HCT116 (cell line): ENCODE measurements at regions not wholly inside any gene's neighbourhood (a gene's known extent, or its start where the extent isn't known, plus 50 kb on each side); places are given as distances from the start of the nearest gene placed in this dataset.

Source experiments
- ATAC-seq: fragments of 200-7000 bp; cut with Tn5 transposase; 2 replicates; pipeline ENCODE4 v1.9.1; 2020; ENCODE audit warnings: mild to moderate bottlenecking, moderate library complexity
- BruUV-seq: library from RNA; stranded (reverse); fragments of 400-500 nt; replicated peaks from 2 replicates; lab custom pipeline; 2021; lab: Mats Ljungman, UMichigan
- CTCF ChIA-PET: fragments of 300-600 bp; sonication (Branson Sonifier 250); formaldehyde crosslinking; loops from one replicate; lab custom pipeline; 2021; ENCODE audit warnings: antibody characterized with exemption; lab: Charles Lee
- POLR2A ChIA-PET: fragments of 300-600, 350-600 bp; sonication (Branson Sonifier 250); formaldehyde crosslinking; loops from one replicate; lab custom pipeline; 2021; ENCODE audit warnings: antibody characterized with exemption; lab: Charles Lee
- RAD21 ChIA-PET, 2 experiments: fragments of 300-600 bp; sonication (Branson Sonifier 250); formaldehyde crosslinking; loops; one replicate each; lab custom pipeline; 2023; ENCODE audit warnings: low total read pairs in 2 of 2; ENCODE audit not compliant: uncharacterized antibody in 2 of 2, unreplicated experiment in 2 of 2, low non-redundant PET in 1 of 2; lab: Charles Lee
- DNase-seq: peaks from one replicate; pipeline ENCODE4 v3.0.0-alpha.2; 2010; ENCODE audit warnings: low read depth, low spot score
- H2AFZ ChIP-seq: fragments of 200-600 bp; shearing (Covaris generic), sonication (generic); 2 replicates; pipeline ENCODE4 v1.6.1; 2017; ENCODE audit warnings: low read depth, mixed run types, mixed read lengths, antibody characterized with exemption, low read length; ENCODE audit not compliant: poor library complexity, severe bottlenecking
- H3K27ac ChIP-seq: 2 replicates; pipeline ENCODE4 v1.5.1; 2012; ENCODE audit warnings: low read depth, low read length
- H3K27me3 ChIP-seq: fragments of 200-600 bp; sonication (generic); 2 replicates; pipeline ENCODE4 v1.6.1; 2016; ENCODE audit warnings: mixed run types, low read length, mixed read lengths; ENCODE audit not compliant: insufficient read depth
- H3K36me3 ChIP-seq, 2 experiments: fragments of 200-500 bp in 1 of 2; fragments of 200-600 bp in 1 of 2; sonication (Bioruptor generic) in 1 of 2; sonication (generic) in 1 of 2; 2 replicates each; pipeline versions ENCODE4 v1.5.1 to v1.6.1; 2014 to 2016; ENCODE audit warnings: low read length in 2 of 2, inconsistent platforms in 1 of 2, mixed read lengths in 1 of 2, mixed run types in 1 of 2; ENCODE audit not compliant: insufficient read depth in 2 of 2, control insufficient read depth in 1 of 2
- H3K4me1 ChIP-seq, 2 experiments: fragments of 200-600 bp in 1 of 2; sonication (generic) in 1 of 2; 2 replicates each; pipeline versions ENCODE4 v1.5.1 to v1.6.1; 2012 to 2017; ENCODE audit warnings: low read length in 2 of 2, inconsistent platforms in 1 of 2, mild to moderate bottlenecking in 1 of 2, mixed read lengths in 1 of 2, mixed run types in 1 of 2, moderate library complexity in 1 of 2; ENCODE audit not compliant: insufficient read depth in 2 of 2, control insufficient read depth in 1 of 2
- H3K4me2 ChIP-seq: fragments of 200-600 bp; sonication (generic); 2 replicates; pipeline ENCODE4 v1.6.1; 2017; ENCODE audit warnings: mixed run types, low read length, mixed read lengths
- H3K4me3 ChIP-seq, 2 experiments: fragments of 200-600 bp in 1 of 2; sonication (generic) in 1 of 2; replicated peaks in 1 of 2; 2 replicates each; pipeline ENCODE4 v1.5.1; 2011 to 2016; ENCODE audit warnings: low read length in 2 of 2, control low read depth in 1 of 2, low read depth in 1 of 2, mild to moderate bottlenecking in 1 of 2, mixed read lengths in 1 of 2, mixed run types in 1 of 2
- H3K79me2 ChIP-seq: fragments of 200-600 bp; sonication (generic); 2 replicates; pipeline ENCODE4 v1.6.1; 2017; ENCODE audit warnings: mild to moderate bottlenecking, mixed run types, low read length, moderate library complexity, mixed read lengths; ENCODE audit not compliant: insufficient read depth
- H3K9ac ChIP-seq: fragments of 200-600 bp; sonication (generic); 2 replicates; pipeline ENCODE4 v1.6.1; 2016; ENCODE audit warnings: low read length, mixed read lengths
- H3K9me2 ChIP-seq: fragments of 200-600 bp; sonication (generic), shearing (Covaris generic); 2 replicates; pipeline ENCODE4 v1.6.1; 2017; ENCODE audit warnings: mixed run types, mild to moderate bottlenecking, moderate library complexity; ENCODE audit not compliant: insufficient read depth
- H3K9me3 ChIP-seq, 2 experiments: fragments of 200-500 bp in 1 of 2; fragments of 200-600 bp in 1 of 2; sonication (Bioruptor generic) in 1 of 2; sonication (generic) in 1 of 2; 2 replicates each; pipeline ENCODE4 v1.6.1; 2014 to 2017; ENCODE audit warnings: low read length in 2 of 2, mixed read lengths in 2 of 2, inconsistent platforms in 1 of 2, low read depth in 1 of 2, mild to moderate bottlenecking in 1 of 2, mixed run types in 1 of 2, moderate library complexity in 1 of 2; ENCODE audit not compliant: control insufficient read depth in 1 of 2, insufficient read depth in 1 of 2
- H4K20me1 ChIP-seq: fragments of 200-600 bp; sonication (generic), shearing (Covaris generic); 2 replicates; pipeline ENCODE4 v1.6.1; 2017; ENCODE audit warnings: mixed run types, mild to moderate bottlenecking, moderate library complexity; ENCODE audit not compliant: insufficient read depth
- ATF3 ChIP-seq: IDR thresholded peaks from 2 replicates; pipeline ENCODE4 v1.6.1; 2012
- CBX3 ChIP-seq: IDR thresholded peaks from 2 replicates; pipeline ENCODE4 v1.6.1; 2012; ENCODE audit warnings: low read depth
- CEBPB ChIP-seq: IDR thresholded peaks from 2 replicates; pipeline ENCODE4 v1.6.1; 2012; ENCODE audit warnings: low read depth
- EGR1 ChIP-seq: IDR thresholded peaks from 2 replicates; pipeline ENCODE4 v1.6.1; 2012; ENCODE audit warnings: low read depth
- EZH2 ChIP-seq: fragments of 200-600 bp; sonication (generic); IDR thresholded peaks from 2 replicates; pipeline ENCODE4 v1.6.1; 2017; ENCODE audit warnings: antibody characterized with exemption, mixed run types
- EZH2phosphoT487 ChIP-seq: fragments of 200-600 bp; IDR thresholded peaks from 2 replicates; pipeline ENCODE4 v1.6.1; 2018; ENCODE audit warnings: antibody characterized with exemption, borderline replicate concordance
- FOSL1 ChIP-seq: IDR thresholded peaks from 2 replicates; pipeline ENCODE4 v1.6.1; 2012; ENCODE audit warnings: low read depth
- JUND ChIP-seq: IDR thresholded peaks from 2 replicates; pipeline ENCODE4 v1.6.1; 2012
- POLR2A ChIP-seq: IDR thresholded peaks from 2 replicates; pipeline ENCODE4 v1.7.0; 2011; ENCODE audit warnings: borderline replicate concordance; ENCODE audit not compliant: insufficient read depth, insufficient read length; ENCODE audit errors: extremely low read depth
- POLR2AphosphoS5 ChIP-seq: IDR thresholded peaks from 2 replicates; pipeline ENCODE4 v1.6.1; 2011; ENCODE audit warnings: mild to moderate bottlenecking, low read depth, low read length, moderate library complexity
- RAD21 ChIP-seq: IDR thresholded peaks from 2 replicates; pipeline ENCODE4 v1.6.1; 2012; ENCODE audit warnings: low read depth, mild to moderate bottlenecking
- REST ChIP-seq: IDR thresholded peaks from 2 replicates; pipeline ENCODE4 v1.6.1; 2012; ENCODE audit warnings: low read depth
- SP1 ChIP-seq: IDR thresholded peaks from 2 replicates; pipeline ENCODE4 v1.6.1; 2012; ENCODE audit warnings: low read depth
- SRF ChIP-seq: IDR thresholded peaks from 2 replicates; pipeline ENCODE4 v1.6.1; 2012; ENCODE audit warnings: low read depth
- TCF7L2 ChIP-seq: IDR thresholded peaks from 2 replicates; pipeline ENCODE4 v1.7.0; 2011; ENCODE audit warnings: borderline replicate concordance, inconsistent platforms; ENCODE audit not compliant: insufficient read depth, insufficient read length; ENCODE audit errors: extremely low read depth
- YY1 ChIP-seq: IDR thresholded peaks from 2 replicates; pipeline ENCODE4 v1.6.1; 2011; ENCODE audit warnings: low read length, low read depth, moderate library complexity, mild to moderate bottlenecking; ENCODE audit not compliant: insufficient replicate concordance; ENCODE audit errors: extremely low read depth
- ZBTB33 ChIP-seq: IDR thresholded peaks from 2 replicates; pipeline ENCODE4 v1.6.1; 2011; ENCODE audit warnings: mild to moderate bottlenecking, low read length, moderate library complexity; ENCODE audit not compliant: insufficient replicate concordance; ENCODE audit errors: extremely low read depth
- ZNF274 ChIP-seq: fragments of 200-500 bp; sonication (Bioruptor generic); IDR thresholded peaks from 2 replicates; pipeline ENCODE4 v1.6.1; 2014; ENCODE audit warnings: mild to moderate bottlenecking, low read depth, low read length, inconsistent platforms
- intact Hi-C: fragments of 100-400 bp; cut with micrococcal nuclease; formaldehyde crosslinking; loops from 2 replicates; pipeline ENCODE4 v1.10.0; 2022
- TF ChIP-seq, protein P1 (sequence below): IDR thresholded peaks from 2 replicates; pipeline ENCODE4 v1.6.1; 2012

DNA sequence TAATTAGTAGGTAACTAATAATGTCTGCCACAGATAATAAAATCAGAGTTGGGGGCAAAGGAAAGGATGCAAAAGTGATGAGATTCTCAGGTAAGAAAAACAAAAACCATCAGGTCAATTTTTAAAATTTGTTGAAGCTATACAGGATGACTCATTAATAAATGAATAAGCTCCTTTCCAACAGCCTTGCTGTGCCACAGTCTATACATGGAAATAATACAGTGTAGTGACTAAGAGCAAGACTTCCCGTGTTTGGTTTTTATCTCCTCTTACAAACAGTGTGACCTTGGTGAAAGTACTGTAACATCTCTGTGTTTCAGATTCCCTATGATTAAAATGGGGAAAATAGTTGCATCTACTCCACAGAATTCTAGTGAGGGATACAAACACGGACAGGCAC is 331.6 kb downstream of the PYDC2 start:
- no peaks in the 10 kb centered on the region for H4K20me1 ChIP-seq
- POLR2A ChIA-PET: no interaction called here
- no peaks in the 10 kb centered on the region for H3K9me2 ChIP-seq
- no TSS peak for BruUV-seq
- no peak overlapping the region for H3K27ac ChIP-seq
- H3K4me3 ChIP-seq: no peak overlapping the region
- no peaks in the 10 kb centered on the region for H3K27me3 ChIP-seq
- no peak overlapping the region for H2AFZ ChIP-seq
- CTCF ChIA-PET: no interaction called here
- no peak for TF ChIP-seq FOSL1
- TF ChIP-seq ZNF274: no peak
- no peak for TF ChIP-seq EZH2
- no peak for TF ChIP-seq EGR1
- TF ChIP-seq SP1: no peak
- TF ChIP-seq YY1: no peak
- TF ChIP-seq TCF7L2: no peak
- TF ChIP-seq RAD21: no peak
- no peak for TF ChIP-seq POLR2AphosphoS5
- no peak for TF ChIP-seq ZBTB33
- TF ChIP-seq ATF3: no peak
- no peak for TF ChIP-seq POLR2A
- TF ChIP-seq CBX3: no peak
- TF ChIP-seq SRF: no peak
- TF ChIP-seq CEBPB: no peak
- TF ChIP-seq, protein P1, sequence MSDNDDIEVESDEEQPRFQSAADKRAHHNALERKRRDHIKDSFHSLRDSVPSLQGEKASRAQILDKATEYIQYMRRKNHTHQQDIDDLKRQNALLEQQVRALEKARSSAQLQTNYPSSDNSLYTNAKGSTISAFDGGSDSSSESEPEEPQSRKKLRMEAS: no peak
- no peak for TF ChIP-seq REST
- TF ChIP-seq JUND: no peak
- TF ChIP-seq EZH2phosphoT487: no peak
- H3K36me3 ChIP-seq: no peaks in the 10 kb centered on the region
- no peak overlapping the region for H3K4me2 ChIP-seq
- RAD21 ChIA-PET: no interaction called here
- peaks cover 0 to 8% of the 10 kb centered on the region in 2 experiments; a peak in 2 of 4 replicates for H3K9me3 ChIP-seq
- no peak overlapping the region for H3K9ac ChIP-seq
- ATAC-seq (no peak), DNase-seq (no peak)
- no peaks in the 10 kb centered on the region for H3K79me2 ChIP-seq
- no peaks in the 10 kb centered on the region for H3K4me1 ChIP-seq
- intact Hi-C loops: no loop called here
